ENCODE measurements at regions not wholly inside any gene's neighbourhood (a gene's known extent, or its start where the extent isn't known, plus 50 kb on each side); places are given as distances from the start of the nearest gene placed in this dataset.
"Not testable (repeated sequence)": the region's sequence is repeated elsewhere in the genome, so short reads cannot be mapped to it uniquely, and the experiment has no call there.

DNA sequence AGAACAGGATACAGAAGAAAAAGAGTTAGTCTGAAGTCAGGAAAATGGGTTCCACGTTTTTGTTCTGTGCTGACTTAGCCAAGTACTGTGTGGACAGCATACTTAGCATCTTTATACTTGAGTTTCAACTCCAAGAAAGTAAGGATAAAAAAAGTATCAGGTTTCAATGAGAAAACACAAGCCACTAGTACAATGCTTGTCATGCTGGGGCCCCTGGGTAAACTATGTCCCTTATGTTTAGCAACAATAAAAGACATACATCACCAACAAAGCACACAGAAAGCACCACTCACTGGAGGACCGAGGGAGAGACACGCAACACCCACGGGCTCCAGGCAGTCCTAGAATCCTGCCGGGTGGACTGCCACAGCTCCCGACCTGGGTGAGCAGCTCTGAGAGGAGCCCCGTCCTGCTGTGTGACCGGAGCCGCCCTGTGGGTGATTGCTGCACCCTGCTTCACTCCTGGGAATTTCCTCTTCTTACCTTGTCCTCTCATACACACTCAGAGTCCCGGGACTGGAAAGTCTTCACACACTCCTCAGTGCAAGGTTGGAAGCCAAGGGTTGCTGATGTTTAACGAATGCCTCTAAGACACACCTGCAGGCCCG, 890.5 kb downstream of the BRD1 start:
- DNase-seq: no peak

DNA sequence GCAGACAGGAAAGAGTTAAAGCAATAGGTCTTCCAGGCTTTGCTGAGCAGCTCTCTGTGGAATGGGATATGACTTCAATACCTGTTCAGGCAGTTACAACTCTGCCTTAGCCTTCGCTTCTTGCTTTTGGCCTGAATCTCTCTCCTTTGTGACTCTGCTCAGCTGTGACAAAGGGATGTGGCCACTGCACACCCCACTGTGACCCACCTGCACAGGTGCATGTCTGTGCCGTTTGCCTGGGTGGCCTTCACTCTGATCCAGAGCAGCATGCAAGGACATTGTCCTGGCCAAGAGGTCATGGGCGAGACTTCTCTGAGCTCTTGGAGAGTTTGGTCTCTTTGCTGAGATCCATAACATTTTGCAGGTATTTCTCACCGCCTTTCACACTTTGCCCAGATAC, 891.3 kb downstream of the BRD1 start:
- DNase-seq: no peak

DNA sequence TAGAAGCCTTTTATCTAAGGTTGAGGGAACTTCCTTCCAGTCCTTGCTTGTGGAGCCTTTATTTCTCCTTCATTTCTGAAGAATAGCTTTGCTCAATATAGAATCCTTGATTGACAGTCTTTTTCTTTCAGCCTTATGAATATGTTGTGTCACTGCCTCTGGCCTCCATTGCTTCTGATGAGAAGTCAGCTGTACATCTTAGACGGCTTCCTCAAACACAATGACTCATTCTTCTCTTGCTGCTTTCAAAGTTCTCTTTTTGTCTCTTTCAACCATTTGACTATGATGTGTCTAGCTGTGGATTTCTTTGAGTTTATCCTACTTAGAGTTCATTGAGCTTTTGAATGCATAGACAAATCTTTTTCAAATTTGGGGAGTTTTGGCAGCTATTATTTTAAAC, 893.2 kb downstream of the BRD1 start:
- DNase-seq: no peak

DNA sequence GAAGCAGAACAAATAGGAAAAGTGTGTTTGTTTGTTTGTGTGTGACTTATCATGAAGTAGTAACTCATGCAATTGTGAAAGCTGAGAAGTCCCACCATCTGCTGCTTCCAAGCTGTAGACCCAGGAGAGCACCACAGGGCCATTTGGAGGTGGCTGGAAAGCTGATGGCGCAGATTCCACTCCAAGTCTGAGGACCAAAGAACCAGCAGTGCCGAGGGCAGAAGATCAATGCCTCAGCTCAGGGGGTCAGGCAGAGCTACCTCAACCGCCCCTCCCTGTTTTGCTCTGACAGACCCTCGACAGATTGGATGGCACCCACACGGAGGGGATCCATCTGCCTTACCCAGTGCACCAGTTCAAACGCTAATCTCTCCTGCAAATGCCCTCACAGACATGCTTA, 896.2 kb downstream of the BRD1 start:
- no peak for DNase-seq

DNA sequence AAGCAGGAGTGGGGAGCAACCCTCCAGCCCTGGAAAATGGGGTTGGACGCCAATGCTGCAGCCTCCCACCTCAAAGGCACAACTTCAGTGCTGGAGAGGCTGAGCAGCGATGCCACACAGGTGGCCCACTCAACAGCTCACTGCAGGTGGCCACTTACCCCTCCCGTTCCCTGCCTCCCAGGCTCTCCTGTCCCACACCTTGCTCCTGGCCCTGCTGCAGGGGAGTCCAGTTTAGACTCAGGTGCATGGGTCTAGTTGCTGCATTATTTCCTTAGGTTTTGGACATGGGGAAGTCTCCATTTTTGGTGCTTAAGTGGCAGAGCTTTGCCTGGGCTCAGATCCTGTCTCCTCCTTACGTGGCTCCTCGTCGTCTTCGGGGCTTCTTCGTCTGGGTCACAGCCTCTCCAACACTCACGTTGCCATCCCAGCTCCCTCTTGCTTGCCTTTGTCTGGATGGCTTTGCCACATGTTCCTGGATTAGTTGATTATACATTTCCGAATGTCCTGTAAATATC, 898.3 kb downstream of the BRD1 start:
- DNase-seq: no peak

DNA sequence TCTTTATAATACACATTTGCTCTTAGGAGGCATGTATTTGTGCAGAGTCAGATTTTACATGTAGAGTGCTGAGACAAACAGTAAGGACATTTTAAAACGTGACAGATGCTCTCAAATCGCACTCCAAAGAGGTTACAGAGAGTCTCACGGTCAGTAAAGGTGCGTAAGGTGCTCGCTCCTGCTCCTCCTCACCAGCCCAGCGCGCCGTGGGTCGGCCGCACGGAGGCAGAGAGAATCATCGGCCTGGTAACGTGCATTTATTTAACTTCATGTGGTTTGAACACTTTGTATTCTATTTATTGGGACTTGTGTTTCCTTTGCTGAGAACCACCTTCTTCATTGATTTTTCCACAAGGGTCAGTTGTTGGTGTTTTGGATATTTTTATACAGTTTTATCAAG, 900.1 kb downstream of the BRD1 start:
- DNase-seq: no peak

DNA sequence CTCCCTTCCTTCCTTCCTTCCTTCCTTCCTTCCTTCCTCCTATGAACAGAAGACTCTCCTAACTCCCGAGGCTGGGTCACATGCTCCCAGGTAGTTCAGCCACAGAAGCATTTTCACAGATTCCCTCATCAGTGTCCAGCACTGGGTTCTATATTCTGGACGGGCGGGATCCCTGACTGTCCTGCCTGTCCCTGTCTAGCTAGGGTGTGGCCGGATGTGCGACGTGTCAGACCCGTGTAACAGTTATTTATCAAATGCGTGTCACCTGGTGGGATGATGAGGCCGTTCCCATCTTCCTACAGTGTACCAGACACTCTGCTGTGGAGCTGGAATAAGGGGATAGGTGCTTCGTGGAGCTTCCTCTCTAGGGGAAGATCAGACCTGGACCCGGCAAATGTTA, 901.0 kb downstream of the BRD1 start:
- no peak for DNase-seq

DNA sequence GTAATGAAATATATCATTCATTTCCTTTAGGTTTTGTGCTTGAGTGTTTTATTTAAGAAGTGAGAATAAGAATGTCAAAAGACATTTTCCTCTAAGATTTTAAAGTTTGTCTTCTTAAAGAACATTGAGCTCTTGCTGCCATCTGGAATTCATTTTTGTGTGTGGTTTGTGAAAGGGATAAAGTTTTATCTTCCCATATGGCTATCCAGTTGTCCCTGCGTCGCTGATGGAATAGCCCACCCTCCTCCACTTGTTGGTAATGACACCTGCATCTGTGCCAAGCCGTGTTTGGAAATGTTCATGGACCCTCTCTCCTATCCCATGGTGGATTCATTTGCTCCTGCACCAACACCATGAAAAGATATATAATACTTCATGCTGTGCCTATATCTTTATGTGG, 901.5 kb downstream of the BRD1 start:
- no peak for DNase-seq

DNA sequence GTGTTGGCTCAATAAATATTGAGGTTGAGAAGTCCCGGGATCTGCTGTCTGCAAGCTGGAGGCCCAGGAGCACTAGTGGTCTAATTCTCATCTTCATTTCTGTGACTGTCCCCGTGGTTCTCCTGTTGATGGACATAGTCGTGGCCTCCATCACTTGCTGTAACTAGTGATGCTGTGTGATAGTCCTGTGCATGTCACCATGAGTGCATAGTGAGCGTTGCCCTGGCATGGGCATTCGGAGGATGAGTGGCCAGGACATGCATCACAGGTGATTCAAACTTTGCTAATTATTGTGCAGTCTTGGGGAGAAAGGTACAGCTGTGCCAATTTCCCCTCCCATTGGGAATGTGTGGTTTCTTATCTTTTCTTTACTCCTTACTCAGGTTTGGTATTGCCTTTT, 902.2 kb downstream of the BRD1 start:
- no peak for DNase-seq

DNA sequence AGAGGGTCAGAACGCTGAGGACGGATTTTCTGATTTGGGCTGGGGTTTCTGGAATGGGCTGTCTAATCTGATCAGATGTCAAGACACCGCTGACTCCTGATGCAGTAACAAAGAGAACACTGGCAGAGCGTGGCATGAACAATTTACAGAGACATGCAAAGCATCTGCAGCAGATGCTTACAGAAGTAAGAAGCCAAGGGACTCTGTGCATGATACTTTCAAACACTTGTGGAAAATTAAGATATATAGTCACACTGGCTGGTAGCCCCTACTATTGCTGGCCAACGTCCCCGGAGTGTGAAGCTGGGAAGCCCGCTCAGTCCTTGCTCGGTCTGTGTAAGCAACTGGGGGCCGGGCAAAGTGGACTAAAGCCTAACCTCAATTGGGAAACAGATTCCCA, 903.7 kb downstream of the BRD1 start:
- DNase-seq: no peak

DNA sequence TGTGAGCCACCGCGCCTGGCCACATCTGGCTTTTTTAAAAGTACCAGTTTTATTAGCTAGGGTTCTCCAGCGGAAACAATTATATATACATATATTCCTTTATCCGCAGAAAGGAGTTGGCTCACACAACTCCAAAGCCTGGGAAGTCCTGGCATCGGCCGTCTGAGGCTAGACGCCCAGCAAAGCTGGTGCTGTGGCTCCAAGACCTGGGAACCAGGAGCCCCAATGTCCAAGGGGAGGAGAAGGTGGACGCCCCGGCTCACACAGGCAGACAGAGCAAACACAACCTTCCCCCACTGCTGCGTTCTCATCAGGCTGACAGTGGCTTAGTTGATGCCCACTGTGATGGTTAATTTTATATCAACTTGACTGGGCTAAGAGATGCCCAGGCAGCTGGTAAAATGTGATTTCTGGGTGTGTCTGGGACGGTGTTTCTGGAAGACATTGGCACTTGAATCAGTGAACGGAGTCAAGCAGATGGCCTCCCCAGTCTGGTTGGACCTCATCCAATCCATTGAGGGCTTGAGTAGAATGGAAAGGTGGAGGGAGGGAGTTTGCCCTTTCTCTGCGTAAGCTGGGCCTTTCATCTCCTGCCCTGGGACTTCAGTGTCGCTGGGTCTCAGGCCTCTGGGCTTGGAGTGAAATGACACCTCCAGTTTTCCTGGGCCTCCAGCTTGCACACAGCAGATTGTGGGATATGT, 904.4 kb downstream of the BRD1 start:
- peak; percentile 11 for DNase-seq

DNA sequence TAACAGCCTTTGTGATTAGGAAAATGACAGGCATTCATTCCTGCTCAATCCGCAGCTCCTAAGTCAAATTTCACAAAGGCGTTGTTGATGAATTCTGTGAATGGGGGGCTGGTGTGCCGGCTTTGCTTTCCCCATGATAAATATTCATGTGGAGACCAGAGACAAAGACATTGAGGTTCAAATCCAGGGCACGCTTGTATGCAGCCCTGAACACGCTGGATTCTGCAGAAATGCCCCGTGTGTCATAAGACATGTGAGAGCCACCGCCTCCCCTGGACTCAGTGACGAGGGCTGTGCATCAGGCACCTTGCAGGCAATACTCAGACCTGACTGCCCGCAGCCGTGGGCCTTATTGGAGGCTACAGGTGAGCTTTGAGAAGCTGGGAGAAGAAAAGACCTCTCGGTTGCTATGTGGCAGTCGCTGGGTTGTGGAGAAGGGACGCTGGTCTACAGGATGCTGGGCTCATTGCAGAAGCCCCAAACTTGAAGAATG, 906.2 kb downstream of the BRD1 start:
- no peak for DNase-seq

DNA sequence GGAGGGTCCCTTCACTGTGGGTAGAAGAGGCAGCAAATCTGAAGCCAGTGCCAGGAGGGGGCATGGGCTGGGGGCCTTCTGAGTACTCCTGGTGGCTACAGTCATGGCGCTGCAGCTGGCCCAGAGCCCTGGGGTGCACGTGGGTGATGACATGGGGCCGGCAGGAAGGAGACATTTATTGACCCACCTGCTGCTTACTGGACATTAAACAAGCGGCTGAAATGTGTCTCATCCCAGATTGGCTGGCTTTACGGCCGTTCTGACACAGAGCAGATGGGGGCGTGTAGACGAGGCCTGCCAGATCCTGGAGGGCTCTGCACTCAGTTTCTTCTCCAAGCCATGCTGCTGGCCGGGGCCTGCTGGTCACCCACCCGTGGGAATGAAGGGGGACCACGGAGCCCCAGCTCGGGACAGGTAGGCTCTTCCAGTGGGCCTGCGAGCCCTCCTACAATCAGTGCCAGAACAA, 906.9 kb downstream of the BRD1 start:
- no peak for DNase-seq

DNA sequence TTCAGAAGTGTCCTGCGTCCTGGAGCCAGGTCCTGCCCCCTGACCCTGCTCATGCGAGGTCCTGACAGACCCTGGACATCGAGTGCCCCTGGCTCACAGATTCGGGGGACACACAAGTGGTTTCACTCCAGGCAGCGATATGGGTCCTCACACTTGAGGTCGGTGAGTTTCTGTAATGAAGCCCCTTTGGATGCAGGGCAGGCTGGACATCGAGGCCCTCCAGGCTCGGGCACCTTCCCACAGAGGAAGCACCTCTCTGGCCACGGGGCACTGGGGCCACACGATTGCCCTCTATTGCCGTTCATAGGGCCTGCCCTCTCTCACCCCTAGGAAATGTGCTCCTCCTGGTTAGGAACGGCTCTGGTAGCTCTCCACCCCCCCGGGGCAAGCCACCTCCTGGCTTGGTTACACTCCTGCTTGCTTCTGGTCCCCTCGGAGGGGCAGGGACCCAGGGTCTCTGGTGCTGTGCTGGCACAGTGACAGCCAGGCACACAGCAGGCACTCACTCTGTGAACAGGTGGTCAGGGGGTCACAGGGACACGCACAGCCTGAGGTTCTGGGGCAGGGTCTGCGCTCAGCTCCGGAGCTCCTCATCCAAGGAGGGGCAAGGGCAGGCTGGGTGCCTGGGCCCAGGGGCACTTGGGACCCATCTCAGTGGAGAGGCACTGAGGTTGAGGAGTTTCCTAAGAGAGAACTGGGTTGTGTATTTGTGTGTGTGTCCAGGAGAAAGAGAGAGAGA, 907.7 kb downstream of the BRD1 start:
- DNase-seq: no peak

DNA sequence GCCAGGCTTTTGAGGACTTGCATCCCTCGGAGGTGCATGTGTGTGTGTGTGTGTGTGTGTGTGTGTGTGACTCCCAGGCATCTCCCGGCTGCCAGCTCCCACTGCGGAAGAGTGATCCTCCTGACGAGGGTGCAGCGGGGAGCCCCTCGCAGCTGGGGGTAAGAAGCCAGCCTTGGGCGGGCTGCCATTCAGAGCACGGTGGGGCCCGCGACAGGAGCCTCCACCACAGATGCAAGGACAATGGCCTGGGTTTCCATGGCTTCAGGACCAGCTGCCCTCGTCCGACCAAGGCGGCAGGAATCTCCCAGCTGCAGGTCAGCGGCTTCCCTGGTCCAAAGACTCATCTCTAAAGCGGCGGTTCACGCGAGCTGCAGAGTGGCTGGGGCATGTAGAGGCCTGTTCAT, 908.5 kb downstream of the BRD1 start:
- peak; percentile 87 for DNase-seq

DNA sequence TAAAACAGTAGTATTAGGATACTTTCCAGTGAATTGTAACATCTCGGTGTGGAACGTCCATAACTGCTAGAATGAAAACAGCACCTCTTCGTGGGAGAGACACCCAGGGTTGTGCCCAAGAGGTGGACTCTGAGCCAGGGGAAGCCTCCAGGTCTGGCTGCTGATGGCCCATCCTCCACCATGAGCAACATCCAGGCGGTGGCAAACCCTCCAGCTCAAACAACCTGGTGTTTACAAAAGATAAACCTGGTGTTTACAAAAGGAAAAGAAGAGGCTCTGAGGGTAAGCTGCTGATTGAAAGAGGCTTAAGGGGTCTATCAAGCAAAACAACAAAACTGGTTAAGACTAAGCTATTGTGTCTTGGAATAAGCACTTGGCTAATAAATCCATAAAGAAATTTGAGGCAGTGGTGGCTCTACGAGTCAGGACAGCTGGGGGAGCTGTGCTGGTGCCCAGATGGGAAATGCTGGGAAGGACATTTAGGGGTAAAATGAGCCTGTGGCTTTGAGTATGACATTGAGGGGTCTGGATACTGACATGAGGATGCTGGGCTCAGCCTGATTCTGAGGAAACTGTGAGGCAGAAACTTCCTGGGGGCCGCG, 909.0 kb downstream of the BRD1 start:
- DNase-seq: peak; percentile 75

DNA sequence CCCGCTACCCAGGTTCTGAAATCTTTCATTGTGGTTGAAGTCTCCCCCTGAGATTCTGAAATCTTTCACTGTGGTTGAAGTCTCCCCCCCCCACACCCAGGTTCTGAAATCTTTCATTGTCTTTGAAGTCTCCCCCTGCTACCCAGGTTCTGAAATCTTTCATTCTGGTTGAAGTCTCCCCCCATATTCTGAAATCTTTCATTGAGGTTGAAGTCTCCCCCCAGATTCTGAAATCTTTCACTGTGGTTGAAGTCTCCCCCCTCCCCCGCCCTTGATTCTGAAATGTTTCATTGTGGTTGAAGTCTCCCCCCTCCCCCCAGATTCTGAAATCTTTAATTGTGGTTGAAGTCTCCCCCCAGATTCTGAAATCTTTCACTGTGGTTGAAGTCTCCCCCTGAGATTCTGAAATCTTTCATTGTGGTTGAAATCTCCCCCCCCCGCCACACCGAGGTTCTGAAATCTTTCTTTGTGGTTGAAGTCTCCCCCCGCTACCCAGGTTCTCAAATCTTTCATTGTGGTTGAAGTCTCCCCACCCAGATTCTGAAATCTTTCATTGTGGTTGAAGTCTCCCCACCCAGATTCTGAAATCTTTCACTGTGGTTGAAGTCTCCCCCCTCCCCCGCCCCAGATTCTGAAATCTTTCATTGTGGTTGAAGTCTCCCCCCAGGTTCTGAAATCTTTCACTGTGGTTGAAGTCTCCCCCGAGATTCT, 915.2 kb downstream of the BRD1 start:
- DNase-seq: not testable (repeated sequence)

DNA sequence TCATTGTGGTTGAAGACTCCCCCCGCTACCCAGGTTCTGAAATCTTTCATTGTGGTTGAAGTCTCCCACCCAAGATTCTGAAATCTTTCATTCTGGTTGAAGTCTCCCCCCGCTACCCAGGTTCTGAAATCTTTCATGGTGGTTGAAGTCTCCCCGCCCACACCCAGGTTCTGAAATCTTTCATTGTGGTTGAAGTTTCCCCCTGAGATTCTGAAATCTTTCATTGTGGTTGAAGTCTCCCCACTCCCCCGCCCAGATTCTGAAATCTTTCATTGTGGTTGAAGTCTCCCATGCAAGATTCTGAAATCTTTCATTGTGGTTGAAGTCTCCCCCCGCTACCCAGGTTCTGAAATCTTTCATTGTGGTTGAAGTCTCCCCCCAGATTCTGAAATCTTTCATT, 916.0 kb downstream of the BRD1 start:
- not testable (repeated sequence) for DNase-seq

DNA sequence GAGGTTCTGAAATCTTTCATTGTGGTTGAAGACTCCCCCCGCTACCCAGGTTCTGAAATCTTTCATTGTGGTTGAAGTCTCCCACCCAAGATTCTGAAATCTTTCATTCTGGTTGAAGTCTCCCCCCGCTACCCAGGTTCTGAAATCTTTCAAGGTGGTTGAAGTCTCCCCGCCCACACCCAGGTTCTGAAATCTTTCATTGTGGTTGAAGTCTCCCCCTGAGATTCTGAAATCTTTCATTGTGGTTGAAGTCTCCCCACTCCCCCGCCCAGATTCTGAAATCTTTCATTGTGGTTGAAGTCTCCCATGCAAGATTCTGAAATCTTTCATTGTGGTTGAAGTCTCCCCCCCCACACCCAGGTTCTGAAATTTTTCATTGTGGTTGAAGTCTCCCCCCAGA, 916.6 kb downstream of the BRD1 start:
- not testable (repeated sequence) for DNase-seq

DNA sequence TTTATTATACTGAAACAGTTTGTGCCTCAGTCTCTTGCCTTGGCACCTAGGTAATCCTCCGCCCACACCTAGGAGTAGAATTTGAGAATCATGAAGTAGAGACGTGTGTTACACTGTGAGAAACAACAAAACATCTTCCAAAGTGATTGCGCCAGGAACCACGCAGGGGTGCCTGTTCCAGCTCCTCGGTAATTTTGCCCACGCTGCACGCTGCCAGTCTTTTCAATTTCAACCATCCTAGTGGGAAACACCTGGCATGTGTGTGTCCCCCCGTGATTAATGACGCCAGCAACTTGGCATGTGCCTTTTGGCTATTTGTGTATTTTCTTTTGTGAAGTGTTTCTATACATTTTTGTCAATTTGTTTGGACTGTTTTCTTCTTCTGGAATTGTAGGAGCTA, 919.1 kb downstream of the BRD1 start:
- no peak for DNase-seq

DNA sequence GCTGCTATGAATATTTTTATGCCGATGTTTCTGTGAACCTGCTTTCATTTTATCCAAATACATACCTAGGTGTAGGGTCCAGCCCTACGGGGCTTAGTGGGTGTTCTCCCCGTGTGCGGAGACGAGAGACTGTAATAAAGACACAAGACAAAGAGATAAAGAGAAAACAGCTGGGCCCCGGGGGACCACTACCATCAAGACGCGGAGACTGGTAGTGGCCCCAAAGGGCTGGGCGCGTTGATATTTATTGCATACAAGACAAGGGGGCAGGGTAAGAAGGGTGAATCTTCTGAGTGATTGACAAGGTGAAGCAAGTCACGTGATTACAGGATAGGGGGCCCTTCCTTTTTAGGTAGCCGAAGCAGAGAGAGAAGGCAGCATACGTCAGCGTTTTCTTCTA, 920.1 kb downstream of the BRD1 start:
- DNase-seq: no peak

DNA sequence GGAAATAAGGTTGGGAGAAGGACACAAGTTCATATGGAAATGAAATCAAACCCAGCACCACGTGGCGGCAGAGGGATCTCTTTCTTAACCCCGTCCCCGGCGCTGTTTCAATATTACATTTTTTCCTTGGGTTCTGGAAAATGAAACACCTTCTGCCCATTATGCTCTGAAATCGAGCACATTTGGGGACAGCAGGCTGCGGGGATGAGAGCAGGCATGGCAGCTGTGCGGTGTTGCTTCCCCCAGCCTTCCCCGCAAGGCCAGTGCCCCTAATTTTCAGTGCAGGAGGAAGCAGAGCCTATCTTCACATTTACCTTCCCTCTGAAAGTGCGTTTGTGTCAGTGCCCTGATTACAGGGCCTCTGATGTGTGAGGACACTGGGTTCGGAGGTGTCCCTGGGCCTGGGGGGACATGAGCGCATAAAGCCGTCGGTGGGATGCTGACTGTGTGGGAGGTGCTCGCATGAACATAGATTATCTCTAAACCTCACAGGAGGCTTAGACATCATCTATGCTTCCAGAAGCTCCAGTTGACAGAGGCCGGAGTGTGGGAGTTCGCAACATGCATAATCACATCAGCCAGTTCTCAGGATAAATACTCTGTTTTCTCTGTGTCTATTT, 921.3 kb downstream of the BRD1 start:
- DNase-seq: no peak

Measured in NCI-H1105 (cell line).